HUES48 (cell line): ENCODE measurements at regions not wholly inside any gene's neighbourhood (a gene's known extent, or its start where the extent isn't known, plus 50 kb on each side); places are given as distances from the start of the nearest gene placed in this dataset.
"Not testable (repeated sequence)": the region's sequence is repeated elsewhere in the genome, so short reads cannot be mapped to it uniquely, and the experiment has no call there.

Source experiments
- H3K27ac ChIP-seq: one replicate; pipeline ENCODE4 v1.7.0; 2013; ENCODE audit warnings: low read depth, low read length, inconsistent platforms
- H3K27me3 ChIP-seq: 2 replicates; pipeline ENCODE4 v1.6.1; 2013; ENCODE audit warnings: mild to moderate bottlenecking, low read length; ENCODE audit not compliant: control insufficient read depth, insufficient read depth
- H3K36me3 ChIP-seq: 2 replicates; pipeline ENCODE4 v1.6.1; 2013; ENCODE audit warnings: low read length; ENCODE audit not compliant: control insufficient read depth, insufficient read depth
- H3K4me1 ChIP-seq: 2 replicates; pipeline ENCODE4 v1.6.1; 2013; ENCODE audit warnings: mild to moderate bottlenecking, low read length; ENCODE audit not compliant: control insufficient read depth, insufficient read depth
- H3K4me3 ChIP-seq: 2 replicates; pipeline ENCODE4 v1.5.1; 2013; ENCODE audit warnings: mild to moderate bottlenecking, low read depth, low read length
- H3K9ac ChIP-seq: 2 replicates; pipeline ENCODE4 v1.6.1; 2013; ENCODE audit warnings: mild to moderate bottlenecking, low read depth, low read length, moderate library complexity
- H3K9me3 ChIP-seq: 2 replicates; pipeline ENCODE4 v1.6.1; 2013; ENCODE audit warnings: low read length; ENCODE audit not compliant: control insufficient read depth, insufficient read depth

DNA sequence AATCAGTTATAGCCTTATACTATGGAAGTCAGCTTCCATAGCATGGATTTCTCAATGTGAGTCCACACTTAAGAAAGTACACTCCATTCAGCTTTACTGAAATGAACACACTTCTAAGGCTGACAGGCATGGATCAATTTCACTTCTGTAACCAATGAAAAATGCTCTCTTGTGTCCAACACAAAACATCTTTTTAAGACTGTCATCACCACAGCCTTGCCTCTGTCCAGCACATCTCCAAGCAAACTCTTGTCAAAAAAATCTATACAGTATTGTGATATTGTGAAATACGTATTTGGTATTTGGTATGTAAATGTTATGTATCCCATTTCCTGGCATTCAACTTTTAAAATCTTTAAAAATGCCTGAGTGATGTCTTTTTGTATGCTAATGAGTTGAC lies 208.7 kb downstream of the RAP2B start:
- Histone ChIP-seq H3K36me3 (no peaks in the 10 kb centered on the region), H3K9ac (no peak overlapping the region)

DNA sequence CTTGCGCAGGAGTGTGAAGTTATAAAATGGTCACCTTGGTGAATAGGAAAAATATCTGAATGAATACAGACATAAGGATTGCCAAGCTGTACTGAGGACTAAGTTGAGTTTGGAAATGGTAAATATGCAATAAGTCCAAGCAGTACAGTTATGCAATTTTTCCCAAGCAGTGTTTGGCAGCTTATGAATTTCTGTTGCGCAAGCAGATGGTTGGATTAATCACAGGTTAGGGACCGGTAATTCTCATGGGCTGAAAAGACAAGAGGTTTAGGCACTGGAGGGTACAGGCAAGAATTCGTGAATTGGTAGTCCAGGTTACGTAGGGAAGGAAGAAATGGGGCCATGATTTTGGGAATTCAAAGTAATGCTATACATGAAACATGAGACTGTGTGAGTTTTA lies 210.3 kb downstream of the RAP2B start:
- Histone ChIP-seq H3K9ac (no peak overlapping the region), H3K27ac (no peak overlapping the region), H3K36me3 (no peaks in the 10 kb centered on the region), H3K9me3 (peaks cover 16% of the 10 kb centered on the region), H3K27me3 (no peaks in the 10 kb centered on the region), H3K4me3 (no peak overlapping the region), H3K4me1 (no peaks in the 10 kb centered on the region)

More for the DNA sequence above, 208.7 kb downstream of the RAP2B start:
- H3K27ac ChIP-seq = no peak overlapping the region
- H3K4me3 ChIP-seq = no peak overlapping the region
- H3K9me3 ChIP-seq = peaks cover 16% of the 10 kb centered on the region
- no peaks in the 10 kb centered on the region for H3K27me3 ChIP-seq
- H3K4me1 ChIP-seq = no peaks in the 10 kb centered on the region

DNA sequence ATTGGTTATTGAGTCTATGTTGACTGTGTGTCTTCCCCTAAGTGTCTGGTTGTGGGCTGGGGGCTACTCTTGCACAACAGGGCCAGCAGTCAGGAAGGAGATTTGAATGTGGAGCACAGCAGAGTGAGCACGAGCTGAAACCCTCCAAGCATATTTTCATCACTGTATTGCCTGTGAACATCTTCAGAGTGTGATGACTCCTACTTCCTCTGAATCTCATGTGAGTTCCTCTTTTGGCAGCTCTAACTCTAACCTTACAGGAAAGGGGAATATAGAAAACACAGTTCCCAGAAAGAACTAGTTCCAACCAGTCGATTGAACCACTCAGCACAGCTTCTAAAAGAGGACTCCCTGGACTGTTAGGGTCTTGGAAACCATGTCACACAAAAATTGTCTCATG lies 211.6 kb downstream of the RAP2B start:
- no peak overlapping the region for H3K4me3 ChIP-seq
- H3K9me3 ChIP-seq = peaks cover 13% of the 10 kb centered on the region
- no peak overlapping the region for H3K27ac ChIP-seq
- H3K27me3 ChIP-seq = no peaks in the 10 kb centered on the region
- H3K9ac ChIP-seq = no peak overlapping the region
- H3K4me1 ChIP-seq = no peaks in the 10 kb centered on the region
- no peaks in the 10 kb centered on the region for H3K36me3 ChIP-seq

DNA sequence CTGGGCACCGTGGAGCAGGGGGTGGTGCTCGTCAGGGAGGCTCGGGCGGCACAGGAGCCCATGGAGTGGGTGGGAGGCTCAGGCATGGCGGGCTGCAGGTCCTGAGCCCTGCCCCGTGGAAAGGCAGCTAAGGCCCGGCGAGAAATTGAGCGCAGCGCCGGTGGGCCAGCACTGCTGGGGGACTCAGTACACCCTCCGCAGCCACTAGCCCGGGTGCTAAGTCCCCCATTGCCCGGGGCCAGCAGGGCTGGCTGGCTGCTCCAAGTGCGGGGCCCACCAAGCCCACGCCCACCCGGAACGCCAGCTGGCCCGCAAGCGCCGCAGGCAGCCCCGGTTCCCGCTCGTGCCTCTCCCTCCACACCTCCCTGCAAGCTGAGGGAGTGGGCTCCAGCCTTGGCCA lies 216.3 kb downstream of the RAP2B start:
- H3K27me3 ChIP-seq, H3K36me3 ChIP-seq, H3K4me1 ChIP-seq, H3K9ac ChIP-seq, H3K9me3 ChIP-seq, H3K4me3 ChIP-seq, H3K27ac ChIP-seq: not testable (repeated sequence)

DNA sequence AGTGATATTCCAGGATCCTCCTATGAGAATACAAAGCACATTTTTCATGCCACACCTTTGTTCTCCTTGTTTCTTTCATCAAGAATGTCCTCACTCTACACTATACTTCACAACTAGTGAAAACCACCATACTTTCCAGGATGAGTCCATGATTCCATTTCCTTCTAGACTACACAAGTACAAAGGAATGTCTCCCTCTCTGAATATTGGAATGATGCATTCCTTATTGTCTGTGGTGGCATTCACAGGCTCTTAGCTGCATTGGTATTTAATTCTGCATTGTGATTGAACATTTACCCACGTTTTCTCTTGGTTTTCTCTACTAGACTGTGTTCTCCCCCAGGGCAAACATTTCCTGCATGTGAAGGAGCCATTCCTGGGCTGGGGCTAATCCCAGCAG lies 217.5 kb downstream of the RAP2B start:
- Histone ChIP-seq H3K4me3 (no peak overlapping the region), H3K9ac (no peak overlapping the region), H3K4me1 (no peaks in the 10 kb centered on the region), H3K27ac (no peak overlapping the region), H3K27me3 (no peaks in the 10 kb centered on the region), H3K36me3 (no peaks in the 10 kb centered on the region), H3K9me3 (no peaks in the 10 kb centered on the region)

DNA sequence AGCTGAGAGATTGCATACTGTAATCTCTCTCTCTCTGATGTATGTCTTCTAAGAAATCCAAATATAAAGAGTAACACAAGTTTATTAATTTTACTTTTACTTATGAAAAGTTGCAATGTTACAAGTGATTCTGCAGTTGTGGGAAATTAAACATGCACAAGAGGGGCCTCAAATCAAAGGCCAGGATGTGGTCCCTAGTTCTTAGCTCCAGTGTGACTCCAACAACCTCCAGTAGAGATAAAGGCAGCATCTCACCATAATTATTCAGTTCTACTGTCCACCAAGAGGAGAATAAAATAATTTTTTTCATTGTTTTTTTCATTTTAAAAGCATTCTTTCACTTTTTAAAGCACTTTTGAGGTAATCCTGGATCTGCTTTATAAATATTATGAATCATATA lies 223.3 kb downstream of the RAP2B start:
- Histone ChIP-seq H3K9ac (no peak overlapping the region), H3K4me3 (no peak overlapping the region), H3K27me3 (no peaks in the 10 kb centered on the region), H3K27ac (no peak overlapping the region), H3K4me1 (no peaks in the 10 kb centered on the region), H3K9me3 (no peaks in the 10 kb centered on the region), H3K36me3 (no peaks in the 10 kb centered on the region)

DNA sequence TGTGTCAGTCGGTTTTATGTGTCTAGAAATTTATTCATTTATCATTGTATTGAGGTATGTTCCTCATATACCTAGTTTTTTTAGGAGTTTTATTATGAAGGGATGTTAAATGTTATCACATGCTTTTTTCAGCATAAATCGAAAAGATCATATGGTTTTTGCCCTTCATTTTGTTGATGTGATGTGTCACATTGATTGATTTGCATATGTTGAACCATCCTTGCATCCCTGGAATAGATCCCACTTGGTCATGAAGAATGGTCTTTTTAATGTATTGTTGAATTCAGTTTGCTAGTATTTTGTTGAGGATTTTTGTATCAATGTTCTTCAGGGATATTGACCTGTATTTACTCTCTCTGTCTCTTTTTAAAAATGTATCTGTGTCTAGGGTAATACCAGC lies 230.3 kb downstream of the RAP2B start:
- Histone ChIP-seq H3K4me3 (no peak overlapping the region), H3K9ac (no peak overlapping the region), H3K9me3 (no peaks in the 10 kb centered on the region), H3K4me1 (0 out of 2 replicates have a peak, but pooled peaks cover 3% of the 10 kb centered on the region), H3K36me3 (no peaks in the 10 kb centered on the region), H3K27me3 (no peaks in the 10 kb centered on the region), H3K27ac (no peak overlapping the region)

DNA sequence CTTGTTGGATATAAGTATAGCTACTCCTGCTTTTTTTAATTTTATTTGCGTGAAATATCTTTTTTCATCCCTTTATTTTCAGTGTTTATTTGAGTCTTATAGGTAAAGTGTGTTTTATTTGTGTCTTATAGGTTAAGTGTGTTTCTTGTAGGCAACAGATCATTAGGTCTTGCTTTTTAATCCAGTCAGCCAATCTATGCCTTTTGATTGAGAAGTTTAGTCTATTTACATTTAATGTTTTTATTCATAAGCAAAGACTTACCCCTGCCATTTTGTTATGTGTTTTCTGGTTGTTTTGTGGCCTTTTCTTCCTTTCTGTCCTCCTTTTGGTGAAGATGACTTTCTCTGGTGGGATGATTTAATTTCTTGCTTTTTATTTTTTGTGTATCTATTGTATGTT lies 232.0 kb downstream of the RAP2B start:
- Histone ChIP-seq H3K27ac (no peak overlapping the region), H3K4me1 (0 out of 2 replicates have a peak, but pooled peaks cover 6% of the 10 kb centered on the region), H3K36me3 (no peaks in the 10 kb centered on the region), H3K27me3 (no peaks in the 10 kb centered on the region), H3K9ac (no peak overlapping the region), H3K9me3 (no peaks in the 10 kb centered on the region), H3K4me3 (no peak overlapping the region)

DNA sequence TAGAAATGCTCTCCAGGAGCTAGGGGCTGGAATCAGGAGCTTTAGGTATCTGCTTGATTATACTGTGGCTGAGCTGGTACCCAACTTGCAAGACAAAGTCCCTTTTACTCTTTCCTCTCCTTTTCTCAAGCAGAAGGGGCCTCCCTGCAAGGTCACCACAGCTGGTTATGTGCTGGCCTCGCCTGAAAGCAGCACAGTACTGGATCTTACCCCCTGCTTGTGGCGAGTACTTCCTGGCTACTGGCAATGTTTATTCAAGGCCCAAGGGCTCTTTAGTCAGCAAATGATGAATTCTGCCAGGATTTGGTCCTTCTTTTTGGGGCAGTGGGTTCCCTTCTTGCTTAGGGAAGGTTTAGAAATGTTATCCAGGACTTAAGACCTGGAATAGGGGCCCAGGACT lies 234.6 kb downstream of the RAP2B start:
- Histone ChIP-seq H3K27ac (no peak overlapping the region), H3K4me3 (no peak overlapping the region), H3K4me1 (0 out of 2 replicates have a peak, but pooled peaks cover 6% of the 10 kb centered on the region), H3K36me3 (no peaks in the 10 kb centered on the region), H3K9me3 (no peaks in the 10 kb centered on the region), H3K9ac (no peak overlapping the region), H3K27me3 (no peaks in the 10 kb centered on the region)

DNA sequence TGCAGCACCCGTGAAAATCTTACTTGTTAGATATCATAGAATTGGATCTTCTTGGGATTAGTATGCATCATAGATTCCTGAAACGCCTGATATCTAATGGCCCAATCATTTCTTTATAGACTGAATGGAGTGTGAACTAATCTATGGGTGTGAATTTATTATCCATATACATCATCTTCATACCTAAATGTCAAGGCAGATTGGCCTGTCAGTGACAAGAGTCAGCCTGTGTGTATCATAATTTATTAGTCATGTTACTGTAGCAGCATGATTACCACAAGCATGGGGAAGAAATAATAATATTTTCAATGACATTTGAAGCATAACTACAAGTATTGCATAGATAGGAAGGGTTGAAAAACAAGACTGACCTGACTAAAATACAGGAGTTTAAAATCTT lies 235.8 kb downstream of the RAP2B start:
- no peak overlapping the region for H3K27ac ChIP-seq
- no peaks in the 10 kb centered on the region for H3K36me3 ChIP-seq
- H3K9me3 ChIP-seq = no peaks in the 10 kb centered on the region
- H3K9ac ChIP-seq = no peak overlapping the region
- H3K4me3 ChIP-seq = no peak overlapping the region
- no peaks in the 10 kb centered on the region for H3K27me3 ChIP-seq
- H3K4me1 ChIP-seq = 0 out of 2 replicates have a peak, but pooled peaks cover 6% of the 10 kb centered on the region

DNA sequence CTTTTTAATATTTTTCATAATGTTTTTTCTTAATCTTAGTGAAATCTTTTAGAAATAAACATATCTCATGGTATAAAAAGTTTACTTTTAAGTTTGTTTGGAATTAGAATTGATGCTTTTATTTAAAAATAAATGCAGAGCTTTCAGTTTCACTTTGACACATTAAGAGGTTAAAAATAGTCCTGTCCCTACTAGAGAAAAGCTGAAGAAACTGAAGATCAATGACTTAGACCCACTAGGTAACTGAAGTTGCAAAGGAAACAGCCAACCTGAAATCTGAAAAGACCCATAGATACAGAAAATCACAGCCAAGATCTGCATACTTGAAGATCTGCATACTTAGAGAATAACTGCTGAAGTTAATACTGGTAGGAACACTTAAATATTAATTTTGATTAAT lies 237.6 kb downstream of the RAP2B start:
- H3K27me3 ChIP-seq = no peaks in the 10 kb centered on the region
- H3K4me3 ChIP-seq = no peak overlapping the region
- no peak overlapping the region for H3K9ac ChIP-seq
- no peak overlapping the region for H3K27ac ChIP-seq
- 0 out of 2 replicates have a peak, but pooled peaks cover 6% of the 10 kb centered on the region for H3K4me1 ChIP-seq
- no peaks in the 10 kb centered on the region for H3K36me3 ChIP-seq
- H3K9me3 ChIP-seq = no peaks in the 10 kb centered on the region

DNA sequence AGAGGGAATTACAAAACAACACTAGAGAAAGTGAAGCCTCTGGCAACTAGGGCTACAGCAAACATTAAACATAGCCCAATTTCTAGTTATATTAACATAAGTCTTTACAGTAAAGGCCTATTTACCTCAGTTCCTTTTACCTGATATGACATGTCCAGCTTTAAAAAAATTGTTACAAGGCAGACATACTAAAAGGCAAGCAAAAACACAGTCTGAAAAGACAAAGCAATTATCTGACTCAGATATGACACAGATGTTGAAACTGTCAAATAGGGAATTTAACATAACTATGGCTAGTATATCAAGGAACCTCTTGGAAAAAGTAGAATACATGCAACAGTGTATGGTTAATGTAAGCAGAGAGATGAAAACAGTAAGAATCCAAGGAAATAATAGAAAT lies 238.6 kb downstream of the RAP2B start:
- Histone ChIP-seq H3K9ac (no peak overlapping the region), H3K27ac (no peak overlapping the region), H3K9me3 (no peaks in the 10 kb centered on the region), H3K27me3 (no peaks in the 10 kb centered on the region), H3K4me1 (0 out of 2 replicates have a peak, but pooled peaks cover 6% of the 10 kb centered on the region), H3K36me3 (no peaks in the 10 kb centered on the region), H3K4me3 (no peak overlapping the region)
